IMR-90 (cell line): ENCODE measurements at regions not wholly inside any gene's neighbourhood (a gene's known extent, or its start where the extent isn't known, plus 50 kb on each side); places are given as distances from the start of the nearest gene placed in this dataset.

Source experiments
- ATAC-seq: fragments of 200-7000 bp; cut with Tn5 transposase; 2 replicates; pipeline ENCODE4 v1.9.1; 2020; ENCODE audit warnings: low read depth, mild to moderate bottlenecking, moderate library complexity
- BruUV-seq: library from RNA; stranded (reverse); fragments of 400-500 nt; replicated peaks from 2 replicates; lab custom pipeline; 2021; lab: Mats Ljungman, UMichigan
- CTCF ChIA-PET: fragments of 300-600 bp; formaldehyde crosslinking; extraction: SDS; loops from one replicate; lab custom pipeline; 2021; ENCODE audit warnings: antibody characterized with exemption; lab: Yijun Ruan, JAX
- POLR2A ChIA-PET: fragments of 300-600 bp; sonication (Branson Sonifier 250); formaldehyde crosslinking; loops from one replicate; lab custom pipeline; 2022; ENCODE audit warnings: antibody characterized with exemption; ENCODE audit not compliant: unreplicated experiment; lab: Charles Lee
- DNase-seq: peaks from one replicate; pipeline ENCODE4 v3.0.0; 2013
- H2AFZ ChIP-seq: replicated peaks from 2 replicates; pipeline ENCODE3; 2013; ENCODE audit warnings: low read length, mild to moderate bottlenecking; ENCODE audit not compliant: poor library complexity
- H2AK5ac ChIP-seq: 2 replicates; pipeline ENCODE4 v1.6.1; 2013; ENCODE audit warnings: low read depth, low read length, inconsistent platforms
- H2AK9ac ChIP-seq: replicated peaks from 2 replicates; pipeline ENCODE3; 2013; ENCODE audit warnings: mild to moderate bottlenecking, low read depth, low read length, moderate library complexity; ENCODE audit not compliant: poor library complexity
- H2BK120ac ChIP-seq: 2 replicates; pipeline ENCODE4 v1.6.1; 2013; ENCODE audit warnings: low read depth, low read length, inconsistent platforms
- H2BK15ac ChIP-seq: 3 replicates; pipeline ENCODE4 v1.6.1; 2013; ENCODE audit warnings: low read depth, low read length, inconsistent platforms
- H2BK20ac ChIP-seq: 2 replicates; pipeline ENCODE4 v1.6.1; 2013; ENCODE audit warnings: low read depth, mild to moderate bottlenecking, inconsistent platforms, low read length, moderate library complexity
- H2BK5ac ChIP-seq: 2 replicates; pipeline ENCODE4 v1.6.1; 2013; ENCODE audit warnings: mild to moderate bottlenecking, low read depth, low read length, inconsistent platforms; ENCODE audit not compliant: poor library complexity, severe bottlenecking
- H3K14ac ChIP-seq: replicated peaks from 2 replicates; pipeline ENCODE4 v1.6.1; 2013; ENCODE audit warnings: low read depth, low read length, inconsistent platforms
- H3K18ac ChIP-seq: 2 replicates; pipeline ENCODE4 v1.6.1; 2013; ENCODE audit warnings: low read depth, low read length, control low read depth
- H3K23ac ChIP-seq: 2 replicates; pipeline ENCODE4 v1.6.1; 2013; ENCODE audit warnings: low read depth, low read length, inconsistent platforms
- H3K27ac ChIP-seq: 2 replicates; pipeline ENCODE4 v1.5.1; 2013; ENCODE audit warnings: mild to moderate bottlenecking, control low read depth, low read length; ENCODE audit not compliant: insufficient read depth
- H3K27me3 ChIP-seq: 2 replicates; pipeline ENCODE4 v1.6.1; 2013; ENCODE audit warnings: low read length; ENCODE audit not compliant: control insufficient read depth, insufficient read depth
- H3K36me3 ChIP-seq: 2 replicates; pipeline ENCODE4 v1.6.1; 2013; ENCODE audit warnings: low read length, mixed read lengths; ENCODE audit not compliant: control insufficient read depth, insufficient read depth
- H3K4ac ChIP-seq: 2 replicates; pipeline ENCODE4 v1.6.1; 2013; ENCODE audit warnings: low read depth, low read length, inconsistent platforms
- H3K4me1 ChIP-seq: 2 replicates; pipeline ENCODE4 v1.6.1; 2013; ENCODE audit warnings: low read length, mixed read lengths; ENCODE audit not compliant: control insufficient read depth, insufficient read depth
- H3K4me2 ChIP-seq: 2 replicates; pipeline ENCODE4 v1.6.1; 2013; ENCODE audit warnings: low read depth, mild to moderate bottlenecking, control low read depth, low read length, moderate library complexity
- H3K4me3 ChIP-seq: 2 replicates; pipeline ENCODE4 v1.5.1; 2013; ENCODE audit warnings: low read depth, mild to moderate bottlenecking, control low read depth, low read length, moderate library complexity; ENCODE audit not compliant: insufficient read depth
- H3K56ac ChIP-seq: 2 replicates; pipeline ENCODE4 v1.6.1; 2013; ENCODE audit warnings: low read length, inconsistent platforms; ENCODE audit not compliant: insufficient read depth; ENCODE audit errors: extremely low read depth
- H3K79me1 ChIP-seq, 2 experiments: 2 replicates each; pipeline ENCODE4 v1.6.1; 2013; ENCODE audit warnings: low read length in 2 of 2, inconsistent platforms in 1 of 2, low read depth in 1 of 2
- H3K9ac ChIP-seq: 2 replicates; pipeline ENCODE4 v1.6.1; 2013; ENCODE audit warnings: low read depth, low read length, control low read depth
- H3K9me1 ChIP-seq: 2 replicates; pipeline ENCODE4 v1.6.1; 2013; ENCODE audit warnings: low read length, inconsistent platforms; ENCODE audit not compliant: insufficient read depth
- H3K9me3 ChIP-seq: 2 replicates; pipeline ENCODE4 v1.6.1; 2013; ENCODE audit warnings: low read length; ENCODE audit not compliant: control insufficient read depth, insufficient read depth
- H4K20me1 ChIP-seq: 2 replicates; pipeline ENCODE4 v1.6.1; 2013; ENCODE audit warnings: low read length, inconsistent platforms; ENCODE audit not compliant: insufficient read depth
- H4K5ac ChIP-seq: 2 replicates; pipeline ENCODE4 v1.6.1; 2013; ENCODE audit warnings: mild to moderate bottlenecking, low read depth, low read length, control low read depth
- H4K8ac ChIP-seq, 2 experiments: 2 replicates each; pipeline ENCODE4 v1.6.1; 2013; ENCODE audit warnings: low read depth in 2 of 2, low read length in 2 of 2, control low read depth in 1 of 2, inconsistent platforms in 1 of 2
- H4K91ac ChIP-seq: 2 replicates; pipeline ENCODE4 v1.6.1; 2013; ENCODE audit warnings: low read depth, low read length, inconsistent platforms; ENCODE audit not compliant: insufficient read depth
- BHLHE40 ChIP-seq: fragments of 150-350 bp; IDR thresholded peaks from 2 replicates; pipeline ENCODE4 v1.6.1; 2016; ENCODE audit warnings: mild to moderate bottlenecking, low read depth, low read length
- CEBPB ChIP-seq: IDR thresholded peaks from 2 replicates; pipeline ENCODE4 v1.6.1; 2012; ENCODE audit warnings: low read depth, low read length, improper control_type of control experiment
- MAFK ChIP-seq: IDR thresholded peaks from 2 replicates; pipeline ENCODE4 v1.6.1; 2012; ENCODE audit warnings: low read depth, low read length, improper control_type of control experiment
- MXI1 ChIP-seq: IDR thresholded peaks from 2 replicates; pipeline ENCODE4 v1.6.1; 2012; ENCODE audit warnings: low read depth, mild to moderate bottlenecking, low read length, moderate library complexity, borderline replicate concordance
- RCOR1 ChIP-seq: IDR thresholded peaks from 2 replicates; pipeline ENCODE4 v1.6.1; 2012; ENCODE audit warnings: mild to moderate bottlenecking, low read length, improper control_type of control experiment; ENCODE audit not compliant: insufficient replicate concordance
- WGBS, 2 experiments: methylation state at CpG; one replicate each; pipeline versions ENCODE4 v1.1.5 to v1.1.7; 2013; ENCODE audit warnings: missing lambda C conversion rate in 2 of 2; ENCODE audit not compliant: insufficient read length in 1 of 2; ENCODE audit errors: extremely low coverage in 2 of 2; 5-methylcytosine and 5-hydroxymethylcytosine counted together
- dilution Hi-C: fragments of 300-500 bp; cut with HindIII; formaldehyde crosslinking; loops from one replicate; pipeline ENCODE4 v1.14.3; 2018; ENCODE audit warnings: low sequenced_read_pairs; ENCODE audit not compliant: unreplicated experiment
- in situ Hi-C: fragments of 300-500 bp; cut with MboI; formaldehyde crosslinking; loops from 3 replicates; pipeline ENCODE4 v1.14.3; 2019; ENCODE audit warnings: low sequenced_read_pairs, inconsistent platforms, mixed read lengths
- intact Hi-C: fragments of 100-400 bp; cut with micrococcal nuclease; formaldehyde crosslinking; loops from 2 replicates; pipeline ENCODE4 v1.10.0; 2022
- TF ChIP-seq, protein P1 (sequence below): fragments of 150-350 bp; IDR thresholded peaks from 2 replicates; pipeline ENCODE4 v1.6.1; 2016; ENCODE audit warnings: low read depth, mild to moderate bottlenecking, low read length, moderate library complexity, borderline replicate concordance

DNA sequence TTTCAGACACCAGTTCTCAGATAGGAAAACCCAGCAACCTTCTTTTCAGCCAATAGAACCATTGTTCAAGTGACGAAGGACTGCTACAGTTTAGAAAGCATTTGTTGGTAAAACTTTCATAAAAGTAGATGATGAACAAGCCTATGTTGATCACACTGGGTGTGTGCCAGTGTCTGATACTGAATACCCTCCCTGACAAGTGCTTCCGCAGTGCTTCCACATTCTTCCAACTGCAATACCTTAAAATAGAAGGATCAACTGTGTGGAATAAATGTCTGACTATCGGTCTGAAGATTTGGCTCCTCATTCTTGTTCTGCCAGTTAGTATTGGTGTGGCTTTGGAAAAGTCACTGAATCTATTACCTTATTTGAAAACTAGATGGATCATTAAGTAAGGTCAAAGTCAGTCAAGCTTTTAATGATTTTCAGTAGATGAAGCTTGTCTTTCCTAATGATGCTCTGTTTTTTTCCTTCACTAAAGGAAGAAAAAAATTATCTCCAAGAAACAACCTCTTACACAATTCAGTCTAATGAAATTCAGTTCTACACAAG is 479.4 kb upstream of the CBLB start:
- intact Hi-C loops: loop anchor here (5.0 kb wide), 2 partner anchors 481 to 651 kb away; partner anchors contain the start of gene CBLB
- Histone ChIP-seq H3K9ac (no peak overlapping the region), H3K9me3 (no peaks in the 10 kb centered on the region), H2AK5ac (no peak overlapping the region), H3K27me3 (no peaks in the 10 kb centered on the region), H3K4me2 (no peak overlapping the region), H3K27ac (no peak overlapping the region), H2BK120ac (no peak overlapping the region), H3K4me3 (no peak overlapping the region), H2BK15ac (no peak overlapping the region), H2AK9ac (no peak overlapping the region), H3K9me1 (no peaks in the 10 kb centered on the region), H3K36me3 (no peaks in the 10 kb centered on the region), H3K4me1 (no peaks in the 10 kb centered on the region), H3K14ac (no peak overlapping the region), H4K5ac (no peak overlapping the region), H4K20me1 (no peaks in the 10 kb centered on the region), H3K18ac (peak overlapping the region; percentile 34; the same call in 1 of the 2 replicates), H2BK5ac (no peak overlapping the region), H2BK20ac (no peak overlapping the region), H3K4ac (no peak overlapping the region), H4K8ac (no peak overlapping the region), H2AFZ (no peak overlapping the region), H3K56ac (no peak overlapping the region), H4K91ac (no peak overlapping the region), H3K79me1 (no peaks in the 10 kb centered on the region), H3K23ac (no peak overlapping the region)
- in situ Hi-C loops: no loop called here
- CTCF ChIA-PET: no interaction called here
- POLR2A ChIA-PET: no interaction called here
- dilution Hi-C loops: no loop called here
- DNase-seq (no peak), ATAC-seq (no peak)
- no CpG with 5 or more reads among the region's 3 CpGs for WGBS, 2 experiments
- no TSS peak for BruUV-seq
- no peak for TF ChIP-seq MAFK
- TF ChIP-seq BHLHE40: no peak
- TF ChIP-seq, protein P1, sequence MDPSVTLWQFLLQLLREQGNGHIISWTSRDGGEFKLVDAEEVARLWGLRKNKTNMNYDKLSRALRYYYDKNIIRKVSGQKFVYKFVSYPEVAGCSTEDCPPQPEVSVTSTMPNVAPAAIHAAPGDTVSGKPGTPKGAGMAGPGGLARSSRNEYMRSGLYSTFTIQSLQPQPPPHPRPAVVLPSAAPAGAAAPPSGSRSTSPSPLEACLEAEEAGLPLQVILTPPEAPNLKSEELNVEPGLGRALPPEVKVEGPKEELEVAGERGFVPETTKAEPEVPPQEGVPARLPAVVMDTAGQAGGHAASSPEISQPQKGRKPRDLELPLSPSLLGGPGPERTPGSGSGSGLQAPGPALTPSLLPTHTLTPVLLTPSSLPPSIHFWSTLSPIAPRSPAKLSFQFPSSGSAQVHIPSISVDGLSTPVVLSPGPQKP: no peak
- no peak for TF ChIP-seq RCOR1
- TF ChIP-seq MXI1: no peak
- TF ChIP-seq CEBPB: no peak
